ENCODE measurements at regions not wholly inside any gene's neighbourhood (a gene's known extent, or its start where the extent isn't known, plus 50 kb on each side); places are given as distances from the start of the nearest gene placed in this dataset.

GRCh38 chr16:48001324-48001895 lies 154.4 kb downstream of the ABCC12 start:
- Histone ChIP-seq H3K4ac (replicated peaks; ENCODE audit: insufficient read length, low read depth, low read length) (no peak overlapping the region), H3K56ac (replicated peaks; ENCODE audit: insufficient read length, low read depth, low read length) (no peak overlapping the region), H3K9ac (replicated peaks in 1 of 4; ENCODE audit: extremely low read depth in 1 of 4, low read depth in 3 of 4, low read length in 3 of 4) (no peak overlapping the region), H3K4me1 (replicated peaks in 1 of 4; ENCODE audit: control insufficient read depth in 3 of 4, insufficient read depth in 4 of 4, low read length in 3 of 4) (no peaks in the 10 kb centered on the region), H2AK5ac (ENCODE audit: low read depth, low read length) (no peak overlapping the region), H2BK20ac (ENCODE audit: low read length) (no peak overlapping the region), H3K23ac (ENCODE audit: insufficient read length) (no peak overlapping the region), H3K79me2 (ENCODE audit: control insufficient read depth in 1 of 2, insufficient read depth in 2 of 2, low read length in 2 of 2) (no peaks in the 10 kb centered on the region), H3K4me3 (ENCODE audit: extremely low read depth in 1 of 4, insufficient read depth in 2 of 4, low read depth in 3 of 4, low read length in 4 of 4) (no peak overlapping the region), H3K79me1 (ENCODE audit: low read depth, low read length) (no peaks in the 10 kb centered on the region), H4K5ac (ENCODE audit: insufficient read length, low read depth, low read length) (no peak overlapping the region), H4K8ac (ENCODE audit: extremely low read depth, insufficient read depth, low read length) (no peak overlapping the region), H4K20me1 (replicated peaks in 1 of 2; ENCODE audit: control insufficient read depth in 1 of 2, insufficient read depth in 2 of 2, low read length in 2 of 2) (no peaks in the 10 kb centered on the region), H3K36me3 (ENCODE audit: control insufficient read depth in 2 of 4, insufficient read depth in 4 of 4, low read length in 3 of 4) (no peaks in the 10 kb centered on the region), H3K18ac (ENCODE audit: extremely low read depth, low read length) (no peak overlapping the region), H2BK5ac (ENCODE audit: low read depth, low read length) (no peak overlapping the region), H3K9me3 (ENCODE audit: insufficient read depth in 2 of 2, low read depth in 1 of 2, low read length in 1 of 2) (no peaks in the 10 kb centered on the region), H2AFZ (ENCODE audit: low read length) (no peak overlapping the region), H2BK120ac (replicated peaks; ENCODE audit: low read depth, low read length) (no peak overlapping the region), H2BK12ac (ENCODE audit: low read depth, low read length) (no peak overlapping the region), H3K27ac (ENCODE audit: low read depth, low read length) (no peak overlapping the region), H4K91ac (replicated peaks; ENCODE audit: insufficient read length, low read length) (no peak overlapping the region), H3K4me2 (ENCODE audit: insufficient read depth in 1 of 2, low read depth in 2 of 2, low read length in 2 of 2) (no peak overlapping the region), H2BK15ac (ENCODE audit: low read length) (no peak overlapping the region), H3K14ac (ENCODE audit: insufficient read length) (no peak overlapping the region), H3K23me2 (ENCODE audit: low read depth, low read length) (no peaks in the 10 kb centered on the region), H3K27me3 (replicated peaks in 1 of 4; ENCODE audit: control insufficient read depth in 3 of 4, extremely low read depth in 1 of 4, insufficient read depth in 3 of 4, low read length in 3 of 4) (no peaks in the 10 kb centered on the region)
- peak in 1 of 2 experiments; percentile 10 for DNase-seq (ENCODE audit: low read depth in 1 of 2, low spot score in 2 of 2)
- POLR2A ChIA-PET (ENCODE audit: partially characterized antibody): no interaction called here
- 91% methylated on average over 13 of the region's 13 CpGs; no CpG with 5 or more reads in 1 of the 2 experiments for WGBS, 2 experiments (ENCODE audit: extremely low coverage in 1 of 2, insufficient coverage in 1 of 2, insufficient read length in 1 of 2, insufficient replicate concordance in 2 of 2, low coverage in 1 of 2, low lambda C conversion rate in 2 of 2, missing lambda C conversion rate in 1 of 2)
- CTCF ChIA-PET (ENCODE audit: partially characterized antibody): no interaction called here
- FAIRE-seq: no peak
- TF ChIP-seq TEAD4 (IDR thresholded peaks at IDR 0.05; ENCODE audit: low read depth, low read length) (no peak), TBP (IDR thresholded peaks at IDR 0.05; ENCODE audit: low read depth, low read length) (no peak), GABPA (IDR thresholded peaks at IDR 0.05; ENCODE audit: borderline replicate concordance, insufficient read depth, low read length) (no peak), E2F6 (IDR thresholded peaks at IDR 0.05) (no peak), NRF1 (IDR thresholded peaks at IDR 0.05; ENCODE audit: low read depth, low read length) (no peak), CBX8 (IDR thresholded peaks at IDR 0.05; ENCODE audit: borderline replicate concordance, low read depth, low read length) (no peak), TAF7 (optimal IDR thresholded peaks at IDR 0.05; ENCODE audit: borderline replicate concordance, low read depth, low read length) (no peak), CBX5 (IDR thresholded peaks at IDR 0.05; ENCODE audit: low read depth, low read length) (no peak), SRF (IDR thresholded peaks at IDR 0.05; ENCODE audit: low read depth, low read length) (no peak), BRCA1 (IDR thresholded peaks at IDR 0.05; ENCODE audit: low read depth, low read length) (no peak), HDAC6 (IDR thresholded peaks at IDR 0.05; ENCODE audit: low read depth, low read length) (no peak), EGR1 (IDR thresholded peaks at IDR 0.05; ENCODE audit: borderline replicate concordance, low read depth, low read length) (no peak), TAF1 (IDR thresholded peaks at IDR 0.05; ENCODE audit: low read depth, low read length) (no peak), SIX5 (IDR thresholded peaks at IDR 0.05; ENCODE audit: low read depth, low read length) (no peak), SP2 (IDR thresholded peaks at IDR 0.05; ENCODE audit: low read length) (no peak)
